ENCODE measurements at regions not wholly inside any gene's neighbourhood (a gene's known extent, or its start where the extent isn't known, plus 50 kb on each side); places are given as distances from the start of the nearest gene placed in this dataset.
"Not testable (repeated sequence)": the region's sequence is repeated elsewhere in the genome, so short reads cannot be mapped to it uniquely, and the experiment has no call there.

GRCh38 chr2:154556607-154557006 lies 141.9 kb upstream of the KCNJ3 start:
- H3K4me1 ChIP-seq = no peaks in the 10 kb centered on the region
- no peak overlapping the region for H3K4me3 ChIP-seq
- no peaks in the 10 kb centered on the region for H3K36me3 ChIP-seq
- H3K27ac ChIP-seq = no peak overlapping the region
- 67 to 93% methylated on average over 1 of the region's 1 CpG for WGBS, 2 donors (ENCODE audit: low coverage in 1 of 2)
- no peak for ATAC-seq
- no peaks in the 10 kb centered on the region for H3K27me3 ChIP-seq
- TF ChIP-seq POLR2AphosphoS5 (IDR thresholded peaks at IDR 0.05) = no peak
- TF ChIP-seq EP300 (IDR thresholded peaks at IDR 0.05) = no peak
- TF ChIP-seq POLR2A (IDR thresholded peaks at IDR 0.05) = no peak
- TF ChIP-seq CTCF (IDR thresholded peaks at IDR 0.05) = no peak
- no peaks in the 10 kb centered on the region for H3K9me3 ChIP-seq

- 48 to 49% methylated on average over 2 of the region's 2 CpGs for WGBS, 2 donors (ENCODE audit: low coverage in 1 of 2)
- H3K27me3 ChIP-seq = no peaks in the 10 kb centered on the region
- no peak for ATAC-seq
- no peaks in the 10 kb centered on the region for H3K4me1 ChIP-seq
- no peaks in the 10 kb centered on the region for H3K9me3 ChIP-seq
- TF ChIP-seq CTCF (IDR thresholded peaks at IDR 0.05) = no peak
- no peak for TF ChIP-seq POLR2A (IDR thresholded peaks at IDR 0.05)
- TF ChIP-seq POLR2AphosphoS5 (IDR thresholded peaks at IDR 0.05) = no peak
- no peak for TF ChIP-seq EP300 (IDR thresholded peaks at IDR 0.05)
- no peak overlapping the region for H3K4me3 ChIP-seq
- H3K36me3 ChIP-seq = no peaks in the 10 kb centered on the region
- H3K27ac ChIP-seq = no peak overlapping the region
Observed at GRCh38 chr2:154557906-154558305, 140.6 kb upstream of the KCNJ3 start.

- H3K9me3 ChIP-seq = peaks cover 0 to 21% (median 0%) of the 10 kb centered on the region in 3 donors
- no peaks in the 10 kb centered on the region for H3K4me1 ChIP-seq
- H3K4me3 ChIP-seq = no peak overlapping the region
- WGBS, 2 donors (ENCODE audit: low coverage in 1 of 2) = 70 to 81% methylated on average over 2 of the region's 2 CpGs
- no peaks in the 10 kb centered on the region for H3K27me3 ChIP-seq
- TF ChIP-seq POLR2AphosphoS5 (IDR thresholded peaks at IDR 0.05) = no peak
- no peak for TF ChIP-seq EP300 (IDR thresholded peaks at IDR 0.05)
- no peak for TF ChIP-seq CTCF (IDR thresholded peaks at IDR 0.05)
- TF ChIP-seq POLR2A (IDR thresholded peaks at IDR 0.05) = no peak
- H3K36me3 ChIP-seq = no peaks in the 10 kb centered on the region
- ATAC-seq = no peak
- H3K27ac ChIP-seq = no peak overlapping the region
Observed at GRCh38 chr2:154565433-154565832, 133.1 kb upstream of the KCNJ3 start.

GRCh38 chr2:154568413-154568812 lies 130.1 kb upstream of the KCNJ3 start:
- Histone ChIP-seq H3K9me3 (peaks cover 0 to 21% (median 0%) of the 10 kb centered on the region in 3 donors), H3K36me3 (no peaks in the 10 kb centered on the region), H3K4me3 (no peak overlapping the region), H3K27ac (no peak overlapping the region), H3K4me1 (no peaks in the 10 kb centered on the region), H3K27me3 (no peaks in the 10 kb centered on the region)
- WGBS, 2 donors (ENCODE audit: low coverage in 1 of 2) = 0 to 38% methylated on average over 1 of the region's 1 CpG
- no peak for ATAC-seq
- TF ChIP-seq EP300 (IDR thresholded peaks at IDR 0.05) = no peak
- no peak for TF ChIP-seq POLR2A (IDR thresholded peaks at IDR 0.05)
- no peak for TF ChIP-seq CTCF (IDR thresholded peaks at IDR 0.05)
- TF ChIP-seq POLR2AphosphoS5 (IDR thresholded peaks at IDR 0.05) = no peak

GRCh38 chr2:154570501-154570900 lies 128.0 kb upstream of the KCNJ3 start:
- H3K4me3 ChIP-seq = no peak overlapping the region
- H3K27me3 ChIP-seq = no peaks in the 10 kb centered on the region
- H3K9me3 ChIP-seq = peaks cover 0 to 11% (median 0%) of the 10 kb centered on the region in 3 donors
- no peak for TF ChIP-seq POLR2AphosphoS5 (IDR thresholded peaks at IDR 0.05)
- TF ChIP-seq POLR2A (IDR thresholded peaks at IDR 0.05) = no peak
- no peak for TF ChIP-seq EP300 (IDR thresholded peaks at IDR 0.05)
- no peak for TF ChIP-seq CTCF (IDR thresholded peaks at IDR 0.05)
- ATAC-seq = no peak
- no peaks in the 10 kb centered on the region for H3K36me3 ChIP-seq
- no peaks in the 10 kb centered on the region for H3K4me1 ChIP-seq
- 79 to 89% methylated on average over 3 to 5 of the region's 6 CpGs for WGBS, 2 donors (ENCODE audit: low coverage in 1 of 2)
- no peak overlapping the region for H3K27ac ChIP-seq

- not testable (repeated sequence) for H3K27me3 ChIP-seq
Observed at GRCh38 chr2:154576699-154577098, 121.8 kb upstream of the KCNJ3 start.

More at GRCh38 chr2:154576699-154577098, 121.8 kb upstream of the KCNJ3 start:
- H3K36me3 ChIP-seq, H3K27ac ChIP-seq, H3K4me3 ChIP-seq, H3K4me1 ChIP-seq, ATAC-seq: not testable (repeated sequence)
- 85 to 86% methylated on average over 1 to 3 of the region's 13 CpGs for WGBS, 2 donors (ENCODE audit: low coverage in 1 of 2)
- H3K9me3 ChIP-seq = peaks cover 0 to 15% (median 0%) of the 10 kb centered on the region in 3 donors

Measured in gastroesophageal sphincter (tissue), 4 donors.